IPS-15b (cell line): ENCODE measurements at regions not wholly inside any gene's neighbourhood (a gene's known extent, or its start where the extent isn't known, plus 50 kb on each side); places are given as distances from the start of the nearest gene placed in this dataset.

Experiments
- H3K27me3 ChIP-seq: one replicate; pipeline ENCODE4 v1.6.1; 2013; ENCODE audit warnings: low read length; ENCODE audit not compliant: control insufficient read depth, insufficient read depth
- H3K36me3 ChIP-seq: one replicate; pipeline ENCODE4 v1.6.1; 2013; ENCODE audit warnings: low read length; ENCODE audit not compliant: control insufficient read depth, insufficient read depth
- H3K4me1 ChIP-seq: one replicate; pipeline ENCODE4 v1.6.1; 2013; ENCODE audit warnings: mild to moderate bottlenecking, low read length; ENCODE audit not compliant: control insufficient read depth, insufficient read depth
- H3K4me3 ChIP-seq: one replicate; pipeline ENCODE4 v1.5.1; 2013; ENCODE audit warnings: low read depth, low read length
- H3K9ac ChIP-seq: one replicate; pipeline ENCODE4 v1.6.1; 2013; ENCODE audit warnings: low read depth, mild to moderate bottlenecking, low read length
- H3K9me3 ChIP-seq: one replicate; pipeline ENCODE4 v1.6.1; 2013; ENCODE audit warnings: mild to moderate bottlenecking, low read length; ENCODE audit not compliant: control insufficient read depth, insufficient read depth

DNA sequence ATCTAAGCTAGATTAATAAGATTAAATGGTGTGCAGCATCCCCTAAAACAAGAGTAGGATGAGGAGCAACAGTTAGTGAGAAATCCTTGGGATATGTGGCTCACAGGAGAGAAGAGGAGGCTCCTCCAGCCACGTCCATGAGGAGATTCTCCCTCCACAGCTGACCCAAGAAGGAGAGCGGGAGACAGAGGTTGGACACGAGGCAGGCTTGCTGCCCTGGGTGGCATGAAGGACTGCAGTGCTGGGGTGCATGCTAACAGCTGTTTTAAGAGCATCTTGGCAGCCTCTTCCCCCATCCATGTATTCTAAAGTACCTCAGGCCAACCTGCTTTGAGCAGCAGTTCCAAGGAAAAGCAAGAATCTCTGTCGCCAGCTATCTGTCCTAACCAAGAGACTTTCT lies 284.4 kb upstream of the B3GAT1 start:
- Histone ChIP-seq H3K27me3 (no peaks in the 10 kb centered on the region), H3K4me1 (no peaks in the 10 kb centered on the region), H3K36me3 (no peaks in the 10 kb centered on the region), H3K9me3 (no peaks in the 10 kb centered on the region), H3K4me3 (no peak overlapping the region), H3K9ac (no peak overlapping the region)

DNA sequence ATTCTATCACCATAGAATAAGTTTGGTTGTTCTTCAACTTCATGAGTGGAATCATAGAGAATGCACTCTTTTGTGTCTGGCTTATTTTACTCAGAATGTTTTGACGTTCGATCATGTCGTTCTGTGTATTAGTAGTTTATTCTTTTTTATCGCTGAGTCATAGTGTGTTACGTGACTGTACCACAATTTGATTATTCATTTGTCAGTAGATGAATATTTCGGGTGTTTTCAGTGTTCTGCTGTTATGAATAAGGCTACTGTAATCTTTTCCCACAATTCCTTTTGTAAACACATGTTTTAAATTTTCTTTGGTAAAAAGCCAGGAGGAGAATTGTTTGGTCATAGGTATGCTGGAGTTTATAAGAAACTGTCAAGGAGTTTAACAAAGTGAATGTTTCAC lies 279.9 kb upstream of the B3GAT1 start:
- H3K9me3 ChIP-seq = no peaks in the 10 kb centered on the region
- H3K9ac ChIP-seq = no peak overlapping the region
- no peaks in the 10 kb centered on the region for H3K36me3 ChIP-seq
- H3K4me3 ChIP-seq = no peak overlapping the region
- no peaks in the 10 kb centered on the region for H3K27me3 ChIP-seq
- no peaks in the 10 kb centered on the region for H3K4me1 ChIP-seq

DNA sequence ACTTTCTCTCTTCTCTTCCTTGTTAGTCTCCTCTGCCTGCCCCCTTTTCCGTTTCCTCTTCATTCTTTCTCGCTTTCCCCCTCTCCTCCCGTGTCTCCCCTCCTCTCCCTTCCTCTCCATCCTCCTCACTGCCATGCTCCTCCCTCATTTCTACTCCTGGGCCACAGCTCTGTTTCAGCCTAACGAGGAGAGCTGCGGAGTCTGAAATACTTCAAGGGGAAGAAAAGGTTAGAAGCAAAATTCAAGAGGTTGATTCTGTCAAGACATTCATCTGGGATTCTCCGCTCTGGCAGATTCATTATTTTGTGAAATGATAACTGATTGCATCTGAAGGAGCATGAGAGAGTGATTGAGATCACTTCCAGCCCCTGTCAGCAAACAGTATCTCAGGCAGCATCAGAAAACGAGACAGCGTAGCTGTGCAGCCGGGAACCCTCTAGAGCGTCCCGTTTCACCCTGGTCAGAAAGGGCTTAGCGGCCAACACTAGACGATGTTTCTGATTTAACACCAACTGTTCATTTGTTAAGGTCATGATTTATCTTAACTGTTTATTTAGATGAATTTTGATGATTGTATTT lies 279.3 kb upstream of the B3GAT1 start:
- H3K4me1 ChIP-seq = no peaks in the 10 kb centered on the region
- no peaks in the 10 kb centered on the region for H3K36me3 ChIP-seq
- no peak overlapping the region for H3K4me3 ChIP-seq
- H3K9me3 ChIP-seq = no peaks in the 10 kb centered on the region
- no peak overlapping the region for H3K9ac ChIP-seq
- no peaks in the 10 kb centered on the region for H3K27me3 ChIP-seq

DNA sequence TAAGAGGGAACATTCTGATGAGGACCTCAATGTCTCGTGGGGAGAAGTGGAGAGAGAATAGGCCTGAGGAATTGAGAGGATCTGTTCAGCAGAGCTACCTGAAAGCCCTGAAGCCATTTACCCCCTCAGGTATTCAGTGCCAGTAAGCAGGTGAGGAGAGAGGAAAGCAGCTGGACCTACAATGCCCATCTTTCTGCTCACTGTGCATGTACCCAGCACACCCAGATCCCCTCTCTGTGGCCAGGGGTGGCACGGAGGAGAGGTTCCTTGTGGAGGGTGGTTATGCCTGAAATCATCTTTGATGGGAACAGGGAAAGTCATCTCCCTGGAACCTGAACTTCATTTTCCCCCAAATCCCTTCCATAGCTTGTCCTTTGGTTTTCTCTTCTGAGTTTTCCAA lies 277.8 kb upstream of the B3GAT1 start:
- Histone ChIP-seq H3K9me3 (no peaks in the 10 kb centered on the region), H3K4me3 (no peak overlapping the region), H3K27me3 (no peaks in the 10 kb centered on the region), H3K36me3 (no peaks in the 10 kb centered on the region), H3K4me1 (no peaks in the 10 kb centered on the region), H3K9ac (no peak overlapping the region)

DNA sequence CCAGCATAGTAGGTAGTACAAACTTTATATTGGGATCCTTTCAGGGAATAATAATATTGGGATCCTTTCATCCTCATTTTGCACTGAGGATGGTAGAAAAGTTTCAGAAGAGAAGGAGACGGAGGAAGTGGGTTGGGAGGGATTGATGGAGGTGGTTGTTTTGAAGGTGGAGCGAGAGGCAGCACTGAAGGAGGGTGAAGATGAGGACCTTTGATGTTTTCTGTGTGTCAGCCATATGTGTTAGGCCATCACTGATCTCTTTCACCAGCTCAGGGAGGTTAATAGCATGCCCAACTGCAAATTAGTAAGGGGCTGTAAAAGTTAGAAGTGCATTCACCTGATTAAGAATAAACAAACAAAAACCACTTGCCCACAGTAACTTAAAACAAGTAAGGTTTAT lies 275.5 kb upstream of the B3GAT1 start:
- Histone ChIP-seq H3K27me3 (no peaks in the 10 kb centered on the region), H3K4me3 (no peak overlapping the region), H3K9me3 (no peaks in the 10 kb centered on the region), H3K9ac (no peak overlapping the region), H3K4me1 (no peaks in the 10 kb centered on the region), H3K36me3 (no peaks in the 10 kb centered on the region)

DNA sequence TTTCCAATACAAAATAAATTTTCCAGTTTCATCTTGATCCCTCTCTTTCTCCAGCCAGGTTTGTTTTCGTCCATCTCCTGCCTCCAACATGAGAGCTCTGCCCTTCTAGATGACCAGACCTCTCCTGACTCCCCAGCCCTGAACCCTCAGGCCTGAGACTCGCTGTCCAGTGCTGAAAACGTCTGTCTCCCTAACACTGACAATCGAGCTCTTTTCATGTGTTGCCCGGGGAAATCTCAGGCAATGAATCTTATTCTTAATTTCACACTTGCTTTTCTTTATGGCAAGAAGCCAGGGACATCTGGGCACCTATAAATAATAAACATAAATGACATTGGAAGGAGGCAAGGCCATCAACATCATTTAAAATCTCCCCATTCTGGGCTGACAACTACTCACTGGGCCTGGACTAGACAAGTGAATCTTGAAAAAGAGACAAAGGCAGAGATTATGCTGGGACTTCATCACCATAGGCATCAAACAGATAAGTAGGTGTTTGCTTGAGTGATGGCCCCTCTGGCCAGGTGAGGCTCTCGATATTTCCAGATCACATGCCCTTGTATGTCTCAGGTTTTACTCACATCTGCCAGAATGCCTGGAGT lies 274.5 kb upstream of the B3GAT1 start:
- Histone ChIP-seq H3K4me3 (no peak overlapping the region), H3K9ac (no peak overlapping the region), H3K4me1 (no peaks in the 10 kb centered on the region), H3K9me3 (no peaks in the 10 kb centered on the region), H3K27me3 (no peaks in the 10 kb centered on the region), H3K36me3 (no peaks in the 10 kb centered on the region)

DNA sequence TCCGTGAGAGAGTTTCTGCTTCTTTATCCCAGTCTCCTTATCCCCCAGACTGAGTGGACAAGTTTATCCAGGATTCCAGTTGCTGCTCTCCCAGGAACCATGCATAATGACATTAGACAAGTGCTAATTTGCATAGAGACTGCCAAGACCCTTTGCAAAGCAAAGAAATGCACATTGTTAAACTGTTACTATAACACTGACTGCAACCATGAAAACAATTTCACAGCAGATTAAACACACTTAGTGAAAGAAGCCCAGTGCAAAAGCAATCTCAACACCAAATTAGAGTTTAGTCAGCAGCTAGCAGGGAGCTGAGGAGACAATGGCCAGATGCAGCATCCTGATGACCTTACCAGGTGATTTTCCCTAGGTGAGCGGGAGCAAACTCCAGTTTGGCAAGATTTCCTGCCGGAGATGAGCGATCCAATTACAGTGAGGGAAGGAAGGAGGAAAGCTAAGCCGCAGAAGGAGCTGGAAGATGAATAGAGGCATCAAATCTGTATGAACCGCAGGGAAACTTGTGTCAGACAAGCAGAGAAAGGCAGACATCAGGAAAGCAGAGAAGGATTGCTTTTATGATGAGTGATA lies 273.8 kb upstream of the B3GAT1 start:
- H3K36me3 ChIP-seq = no peaks in the 10 kb centered on the region
- no peaks in the 10 kb centered on the region for H3K9me3 ChIP-seq
- H3K4me3 ChIP-seq = no peak overlapping the region
- H3K9ac ChIP-seq = no peak overlapping the region
- H3K4me1 ChIP-seq = no peaks in the 10 kb centered on the region
- H3K27me3 ChIP-seq = no peaks in the 10 kb centered on the region

DNA sequence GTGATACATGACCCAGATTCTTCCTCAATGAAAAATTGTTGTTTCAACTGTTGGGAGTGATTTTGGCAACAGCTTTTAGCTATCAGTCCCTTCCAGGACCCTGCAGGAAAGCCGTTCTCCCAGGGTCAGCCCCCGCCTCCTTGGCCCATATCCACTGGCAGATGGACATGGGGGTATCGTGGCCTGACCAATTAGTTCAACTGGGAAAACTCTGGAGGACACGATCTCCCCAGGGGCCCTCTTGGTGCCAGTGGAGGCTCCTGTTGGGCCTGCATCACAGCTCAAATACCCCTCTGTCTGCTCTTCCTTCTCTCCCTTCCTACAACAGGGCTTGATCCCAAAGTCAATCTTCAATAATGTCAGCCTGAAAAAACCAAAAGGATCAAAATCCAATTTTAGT lies 272.5 kb upstream of the B3GAT1 start:
- H3K27me3 ChIP-seq = no peaks in the 10 kb centered on the region

DNA sequence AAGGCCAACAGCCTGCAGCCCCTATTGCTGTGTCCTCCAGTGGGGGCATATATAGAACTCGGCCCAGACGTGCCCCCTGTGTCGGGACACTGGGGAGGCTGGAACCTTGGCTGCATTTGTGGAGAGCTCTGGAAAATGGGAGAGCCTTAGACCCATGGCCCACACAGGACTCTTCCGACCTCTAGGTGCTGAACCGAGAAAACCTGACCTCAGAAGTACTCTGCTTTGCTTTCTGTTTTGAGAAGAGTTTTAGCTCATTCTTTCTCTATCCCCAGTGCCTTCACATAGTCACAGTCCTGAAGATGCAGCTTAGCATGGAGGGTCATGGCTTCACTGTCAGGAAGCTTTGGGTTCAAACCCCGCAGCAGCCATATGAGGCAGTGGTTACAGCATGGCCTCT lies 271.8 kb upstream of the B3GAT1 start:
- Histone ChIP-seq H3K4me1 (no peaks in the 10 kb centered on the region), H3K9ac (no peak overlapping the region), H3K9me3 (no peaks in the 10 kb centered on the region), H3K27me3 (no peaks in the 10 kb centered on the region), H3K4me3 (no peak overlapping the region), H3K36me3 (no peaks in the 10 kb centered on the region)

More for the DNA sequence above, 272.5 kb upstream of the B3GAT1 start:
- Histone ChIP-seq H3K36me3 (no peaks in the 10 kb centered on the region), H3K4me3 (no peak overlapping the region), H3K9me3 (no peaks in the 10 kb centered on the region), H3K4me1 (no peaks in the 10 kb centered on the region), H3K9ac (no peak overlapping the region)

DNA sequence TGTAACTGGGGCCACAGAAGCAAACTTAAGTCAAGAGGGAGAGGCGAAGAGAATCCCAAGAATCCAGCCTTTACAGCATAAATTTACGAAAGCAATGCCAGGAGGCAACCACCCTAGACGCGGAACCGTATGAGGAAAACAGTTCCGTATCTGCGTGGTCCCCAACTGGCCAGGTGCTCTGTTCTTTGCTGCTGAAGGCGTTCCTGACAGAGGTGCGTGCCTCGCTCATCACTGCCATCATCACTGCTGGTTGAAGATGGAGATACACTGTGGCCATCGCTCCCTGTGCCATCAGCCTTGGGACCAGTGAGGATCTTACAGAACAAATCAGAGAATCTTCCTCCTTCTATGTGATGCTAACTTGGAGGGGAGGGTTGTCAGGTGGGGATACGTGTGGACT lies 270.5 kb upstream of the B3GAT1 start:
- no peaks in the 10 kb centered on the region for H3K4me1 ChIP-seq
- H3K4me3 ChIP-seq = no peak overlapping the region
- H3K36me3 ChIP-seq = no peaks in the 10 kb centered on the region
- no peaks in the 10 kb centered on the region for H3K27me3 ChIP-seq
- no peak overlapping the region for H3K9ac ChIP-seq
- no peaks in the 10 kb centered on the region for H3K9me3 ChIP-seq

DNA sequence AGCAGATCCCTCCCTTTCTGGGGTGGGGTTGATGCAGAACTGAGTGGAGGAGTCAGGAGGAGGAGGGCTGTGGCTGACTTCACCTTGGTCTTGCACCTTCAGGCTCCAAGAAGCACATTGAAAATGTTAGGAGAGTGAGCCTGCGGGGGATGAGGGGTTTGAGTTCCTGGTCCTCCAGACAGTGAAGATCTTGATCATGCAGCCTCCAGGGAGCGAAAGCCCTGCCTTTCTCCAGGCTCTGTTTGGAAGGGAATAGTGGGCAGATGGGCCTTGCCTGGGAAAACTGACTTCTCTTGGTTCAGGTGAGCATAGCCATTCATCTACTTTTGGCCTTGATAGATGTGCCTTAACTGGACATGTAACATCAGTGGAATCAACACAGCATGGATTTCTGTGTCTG lies 267.6 kb upstream of the B3GAT1 start:
- Histone ChIP-seq H3K36me3 (no peaks in the 10 kb centered on the region), H3K4me3 (no peak overlapping the region), H3K9ac (no peak overlapping the region), H3K9me3 (no peaks in the 10 kb centered on the region), H3K27me3 (no peaks in the 10 kb centered on the region), H3K4me1 (no peaks in the 10 kb centered on the region)

DNA sequence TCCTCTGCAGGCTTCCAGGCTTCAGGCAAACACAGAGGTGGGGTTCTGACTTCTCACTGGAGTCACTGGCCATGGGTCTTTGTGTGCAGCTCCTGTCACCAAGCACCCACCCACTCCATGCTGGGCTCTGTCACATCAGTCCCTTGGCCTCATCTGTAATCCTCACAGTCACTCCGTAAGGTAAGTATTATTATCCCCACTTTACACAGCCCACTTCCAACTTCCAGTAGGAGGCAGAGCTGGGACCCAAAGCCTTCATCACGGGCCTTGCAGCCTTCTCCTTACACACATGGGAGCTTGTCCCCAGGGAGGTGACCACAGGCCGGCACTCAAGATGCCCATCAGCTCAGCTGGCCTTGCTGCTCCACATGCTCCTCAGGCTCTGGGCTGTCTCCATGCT lies 266.7 kb upstream of the B3GAT1 start:
- no peaks in the 10 kb centered on the region for H3K36me3 ChIP-seq
- H3K9me3 ChIP-seq = no peaks in the 10 kb centered on the region
- no peak overlapping the region for H3K4me3 ChIP-seq

More for the DNA sequence above, 266.7 kb upstream of the B3GAT1 start:
- Histone ChIP-seq H3K27me3 (no peaks in the 10 kb centered on the region), H3K9ac (no peak overlapping the region), H3K4me1 (no peaks in the 10 kb centered on the region)
